Tongue (tissue), 1 donor: ENCODE measurements at regions not wholly inside any gene's neighbourhood (a gene's known extent, or its start where the extent isn't known, plus 50 kb on each side); places are given as distances from the start of the nearest gene placed in this dataset.

ENCODE experiments used
- DNase-seq: peaks from one replicate; pipeline ENCODE4 v3.0.0-alpha.2; 2015

GRCh38 chrX:52425775-52426174 lies 57.0 kb downstream of the XAGE2 start:
- DNase-seq: no peak

GRCh38 chrX:52426810-52427209 lies 58.0 kb downstream of the XAGE2 start:
- DNase-seq: peak; percentile 12

- DNase-seq: no peak
Measured at GRCh38 chrX:52437212-52437611, 58.4 kb upstream of the XAGE1A start.
